Mesendoderm (in vitro differentiated cells): ENCODE measurements at regions not wholly inside any gene's neighbourhood (a gene's known extent, or its start where the extent isn't known, plus 50 kb on each side); places are given as distances from the start of the nearest gene placed in this dataset.
A peak's percentile ranks its signal among the peaks of the same experiment; 100 is the strongest.

Experiments used
- DNase-seq: peaks from one replicate; pipeline ENCODE4 v3.0.0; 2013
- H2AK5ac ChIP-seq: 2 replicates; pipeline ENCODE4 v1.6.1; 2013; ENCODE audit warnings: low read length, inconsistent platforms
- H2BK120ac ChIP-seq: 2 replicates; pipeline ENCODE4 v1.6.1; 2013; ENCODE audit warnings: low read depth, mild to moderate bottlenecking, low read length, moderate library complexity, mixed read lengths
- H2BK15ac ChIP-seq: replicated peaks from 2 replicates; pipeline ENCODE4 v1.6.1; 2013; ENCODE audit warnings: low read depth, mild to moderate bottlenecking, moderate library complexity
- H2BK5ac ChIP-seq: 2 replicates; pipeline ENCODE4 v1.6.1; 2013; ENCODE audit warnings: low read length, inconsistent platforms
- H3K18ac ChIP-seq: 2 replicates; pipeline ENCODE4 v1.6.1; 2013; ENCODE audit warnings: mild to moderate bottlenecking, low read length, mixed read lengths
- H3K23ac ChIP-seq: one replicate; pipeline ENCODE4 v1.6.1; 2013; ENCODE audit warnings: low read length
- H3K27ac ChIP-seq: 2 replicates; pipeline ENCODE4 v1.5.1; 2013; ENCODE audit warnings: low read depth, mild to moderate bottlenecking, inconsistent platforms, low read length, moderate library complexity
- H3K27me3 ChIP-seq: 2 replicates; pipeline ENCODE4 v1.6.1; 2013; ENCODE audit warnings: low read length, control low read depth, mild to moderate bottlenecking, inconsistent platforms; ENCODE audit not compliant: insufficient read depth, poor library complexity
- H3K36me3 ChIP-seq: 2 replicates; pipeline ENCODE4 v1.6.1; 2013; ENCODE audit warnings: low read length, inconsistent platforms; ENCODE audit not compliant: control insufficient read depth, insufficient read depth
- H3K4ac ChIP-seq: one replicate; pipeline ENCODE4 v1.6.1; 2013; ENCODE audit warnings: low read depth, mild to moderate bottlenecking, low read length, moderate library complexity
- H3K4me1 ChIP-seq: 2 replicates; pipeline ENCODE4 v1.6.1; 2013; ENCODE audit warnings: low read depth, low read length, inconsistent platforms; ENCODE audit not compliant: control insufficient read depth
- H3K4me2 ChIP-seq: 2 replicates; pipeline ENCODE4 v1.6.1; 2013; ENCODE audit warnings: low read length
- H3K4me3 ChIP-seq: 2 replicates; pipeline ENCODE4 v1.5.1; 2013; ENCODE audit warnings: mild to moderate bottlenecking, low read length
- H3K56ac ChIP-seq: one replicate; pipeline ENCODE4 v1.6.1; 2013; ENCODE audit warnings: low read length
- H3K79me1 ChIP-seq: 2 replicates; pipeline ENCODE4 v1.6.1; 2013; ENCODE audit warnings: low read length, inconsistent platforms
- H3K79me2 ChIP-seq: 2 replicates; pipeline ENCODE4 v1.6.1; 2013; ENCODE audit warnings: mild to moderate bottlenecking, low read length; ENCODE audit not compliant: control insufficient read depth, insufficient read depth
- H3K9ac ChIP-seq: 2 replicates; pipeline ENCODE4 v1.6.1; 2013; ENCODE audit warnings: low read length, inconsistent platforms
- H4K5ac ChIP-seq: one replicate; pipeline ENCODE4 v1.6.1; 2013; ENCODE audit warnings: low read length
- H4K8ac ChIP-seq: one replicate; pipeline ENCODE4 v1.6.1; 2013; ENCODE audit warnings: low read depth, mild to moderate bottlenecking, control low read depth, low read length, moderate library complexity
- WGBS: extraction: QIAGEN DNeasy Blood & Tissue Kit; methylation state at CpG from one replicate; pipeline ENCODE4 v1.1.7; 2013; ENCODE audit warnings: low lambda C conversion rate, missing lambda C conversion rate; ENCODE audit not compliant: insufficient coverage; ENCODE audit errors: extremely low coverage; 5-methylcytosine and 5-hydroxymethylcytosine counted together

GRCh38 chr4:66340286-66340893 lies 670.1 kb upstream of the EPHA5 start:
- Histone ChIP-seq H3K23ac (no peak overlapping the region), H3K18ac (no peak overlapping the region), H2BK15ac (no peak overlapping the region), H4K5ac (no peak overlapping the region), H3K27ac (no peak overlapping the region), H3K9ac (no peak overlapping the region), H3K27me3 (no peaks in the 10 kb centered on the region), H2BK5ac (no peak overlapping the region), H3K4me3 (no peak overlapping the region), H3K4me1 (no peaks in the 10 kb centered on the region), H4K8ac (no peak overlapping the region), H3K4ac (no peak overlapping the region), H3K56ac (no peak overlapping the region), H2BK120ac (no peak overlapping the region), H2AK5ac (no peak overlapping the region), H3K4me2 (no peak overlapping the region), H3K79me2 (no peaks in the 10 kb centered on the region), H3K79me1 (no peaks in the 10 kb centered on the region), H3K36me3 (no peaks in the 10 kb centered on the region)
- DNase-seq = peak; percentile 1
- no CpG with 5 or more reads among the region's 3 CpGs for WGBS

- Histone ChIP-seq H3K36me3 (no peaks in the 10 kb centered on the region), H3K9ac (no peak overlapping the region), H3K27ac (no peak overlapping the region), H3K18ac (no peak overlapping the region), H3K4me2 (no peak overlapping the region), H3K79me2 (no peaks in the 10 kb centered on the region), H3K4me1 (no peaks in the 10 kb centered on the region), H2BK5ac (no peak overlapping the region), H3K27me3 (no peaks in the 10 kb centered on the region), H3K79me1 (no peaks in the 10 kb centered on the region), H4K8ac (no peak overlapping the region), H4K5ac (no peak overlapping the region), H2AK5ac (no peak overlapping the region), H3K4ac (no peak overlapping the region), H3K56ac (no peak overlapping the region), H3K4me3 (no peak overlapping the region), H3K23ac (no peak overlapping the region), H2BK120ac (no peak overlapping the region), H2BK15ac (no peak overlapping the region)
- WGBS = no CpG with 5 or more reads among the region's 3 CpGs
- DNase-seq = no peak
Observed at GRCh38 chr4:66339007-66339406, 668.7 kb upstream of the EPHA5 start.

- H4K5ac ChIP-seq = no peak overlapping the region
- no peak overlapping the region for H3K23ac ChIP-seq
- no peaks in the 10 kb centered on the region for H3K36me3 ChIP-seq
- DNase-seq = no peak
- H2AK5ac ChIP-seq = no peak overlapping the region
- no peak overlapping the region for H3K18ac ChIP-seq
- H4K8ac ChIP-seq = no peak overlapping the region
- no peak overlapping the region for H3K9ac ChIP-seq
- no peak overlapping the region for H3K4ac ChIP-seq
- no peak overlapping the region for H3K4me3 ChIP-seq
- H2BK5ac ChIP-seq = no peak overlapping the region
- H3K27me3 ChIP-seq = no peaks in the 10 kb centered on the region
- no peak overlapping the region for H3K27ac ChIP-seq
- H2BK15ac ChIP-seq = no peak overlapping the region
- no peaks in the 10 kb centered on the region for H3K4me1 ChIP-seq
- H2BK120ac ChIP-seq = no peak overlapping the region
- H3K79me1 ChIP-seq = no peaks in the 10 kb centered on the region
- H3K56ac ChIP-seq = no peak overlapping the region
- H3K4me2 ChIP-seq = no peak overlapping the region
- H3K79me2 ChIP-seq = no peaks in the 10 kb centered on the region
Observed at GRCh38 chr4:66331761-66332160, 661.5 kb upstream of the EPHA5 start.

- no peak overlapping the region for H3K4ac ChIP-seq
- H3K36me3 ChIP-seq = no peaks in the 10 kb centered on the region
- H2BK120ac ChIP-seq = no peak overlapping the region
- H3K23ac ChIP-seq = no peak overlapping the region
- no peak overlapping the region for H2BK5ac ChIP-seq
- H4K8ac ChIP-seq = no peak overlapping the region
- no peak overlapping the region for H3K18ac ChIP-seq
- WGBS = no CpG with 5 or more reads among the region's 3 CpGs
- H3K4me1 ChIP-seq = no peaks in the 10 kb centered on the region
- H3K4me2 ChIP-seq = no peak overlapping the region
- no peak for DNase-seq
- no peak overlapping the region for H3K27ac ChIP-seq
- H4K5ac ChIP-seq = no peak overlapping the region
- no peaks in the 10 kb centered on the region for H3K79me1 ChIP-seq
- H3K4me3 ChIP-seq = no peak overlapping the region
- no peak overlapping the region for H2AK5ac ChIP-seq
- no peaks in the 10 kb centered on the region for H3K27me3 ChIP-seq
- H2BK15ac ChIP-seq = no peak overlapping the region
- no peaks in the 10 kb centered on the region for H3K79me2 ChIP-seq
- no peak overlapping the region for H3K9ac ChIP-seq
- H3K56ac ChIP-seq = no peak overlapping the region
Observed at GRCh38 chr4:66330125-66330524, 659.8 kb upstream of the EPHA5 start.

- H2BK5ac ChIP-seq = no peak overlapping the region
- H3K79me2 ChIP-seq = no peaks in the 10 kb centered on the region
- no peak overlapping the region for H3K18ac ChIP-seq
- no peaks in the 10 kb centered on the region for H3K27me3 ChIP-seq
- H3K23ac ChIP-seq = no peak overlapping the region
- no peak overlapping the region for H2AK5ac ChIP-seq
- no peak overlapping the region for H3K4me3 ChIP-seq
- H2BK120ac ChIP-seq = no peak overlapping the region
- H3K9ac ChIP-seq = no peak overlapping the region
- WGBS = no CpG with 5 or more reads among the region's 5 CpGs
- no peak overlapping the region for H3K4me2 ChIP-seq
- H3K4ac ChIP-seq = no peak overlapping the region
- H3K36me3 ChIP-seq = no peaks in the 10 kb centered on the region
- H2BK15ac ChIP-seq = no peak overlapping the region
- H3K79me1 ChIP-seq = no peaks in the 10 kb centered on the region
- H3K56ac ChIP-seq = no peak overlapping the region
- H3K4me1 ChIP-seq = no peaks in the 10 kb centered on the region
- peak; percentile 30 for DNase-seq
- H3K27ac ChIP-seq = no peak overlapping the region
- H4K8ac ChIP-seq = no peak overlapping the region
- H4K5ac ChIP-seq = no peak overlapping the region
Observed at GRCh38 chr4:66328803-66329574, 658.7 kb upstream of the EPHA5 start.
